Osteocyte (in vitro differentiated cells): ENCODE measurements at regions not wholly inside any gene's neighbourhood (a gene's known extent, or its start where the extent isn't known, plus 50 kb on each side); places are given as distances from the start of the nearest gene placed in this dataset.

Experiments used
- DNase-seq: peaks from one replicate; pipeline ENCODE4 v3.0.0; 2021; ENCODE audit warnings: mixed read lengths; ENCODE audit not compliant: unreplicated experiment; ENCODE audit errors: extremely low spot score
- H3K27ac Mint-ChIP-seq: one replicate; pipeline ENCODE4 v1.8.0; 2021; ENCODE audit warnings: mild to moderate bottlenecking, mixed read lengths; ENCODE audit not compliant: unreplicated experiment
- H3K27me3 Mint-ChIP-seq: one replicate; pipeline ENCODE4 v1.8.0; 2021; ENCODE audit warnings: mixed read lengths; ENCODE audit not compliant: unreplicated experiment
- H3K36me3 Mint-ChIP-seq: one replicate; pipeline ENCODE4 v1.8.0; 2021; ENCODE audit warnings: mixed read lengths; ENCODE audit not compliant: unreplicated experiment
- H3K4me1 Mint-ChIP-seq: one replicate; pipeline ENCODE4 v1.8.0; 2021; ENCODE audit warnings: mixed read lengths; ENCODE audit not compliant: unreplicated experiment
- H3K4me3 Mint-ChIP-seq: one replicate; pipeline ENCODE4 v1.8.0; 2021; ENCODE audit warnings: mild to moderate bottlenecking, moderate library complexity, mixed read lengths; ENCODE audit not compliant: unreplicated experiment
- H3K9me3 Mint-ChIP-seq: one replicate; pipeline ENCODE4 v1.8.0; 2021; ENCODE audit warnings: mixed read lengths; ENCODE audit not compliant: unreplicated experiment
- TF ChIP-seq, protein P1 (sequence below): fragments of 200-600 bp; sonication (generic); IDR thresholded peaks from 2 replicates; pipeline ENCODE4 v1.5.0; 2021; ENCODE audit warnings: antibody characterized with exemption, mild to moderate bottlenecking, moderate library complexity

DNA sequence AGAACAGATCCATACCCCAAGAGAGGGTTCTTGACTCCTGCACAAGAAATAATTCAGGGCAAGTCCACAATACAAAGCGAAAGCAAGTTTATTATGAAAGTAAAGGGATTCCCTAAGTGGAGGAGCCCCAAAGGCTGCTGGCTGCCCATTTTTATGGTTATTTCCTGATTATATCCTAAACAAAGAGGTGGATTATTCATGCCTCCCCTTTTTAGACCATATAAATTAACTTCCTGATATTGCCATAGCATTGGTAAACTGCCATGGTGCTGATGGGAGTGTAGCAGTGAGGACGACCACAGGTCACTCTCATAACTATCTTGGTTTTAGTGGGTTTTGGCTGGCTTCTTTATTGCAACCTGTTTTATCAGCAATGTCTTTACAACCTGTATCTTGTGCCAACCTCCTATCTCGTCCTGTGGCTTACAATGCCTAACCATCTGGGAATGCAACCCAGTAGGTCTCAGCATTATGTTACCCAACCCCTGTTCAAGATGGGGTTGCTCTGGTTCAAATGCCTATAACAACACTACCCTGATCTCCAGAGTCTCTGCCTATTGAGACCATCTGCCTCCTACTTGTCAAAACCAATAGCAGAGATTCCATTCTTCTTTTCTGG, 154.4 kb upstream of the GRAMD2B start:
- Mint-ChIP-seq H3K9me3 (peaks cover 4% of the 10 kb centered on the region), H3K36me3 (no peaks in the 10 kb centered on the region), H3K4me1 (peaks cover 10% of the 10 kb centered on the region), H3K27ac (no peak overlapping the region), H3K4me3 (no peak overlapping the region), H3K27me3 (peaks cover 4% of the 10 kb centered on the region)
- TF ChIP-seq, protein P1, sequence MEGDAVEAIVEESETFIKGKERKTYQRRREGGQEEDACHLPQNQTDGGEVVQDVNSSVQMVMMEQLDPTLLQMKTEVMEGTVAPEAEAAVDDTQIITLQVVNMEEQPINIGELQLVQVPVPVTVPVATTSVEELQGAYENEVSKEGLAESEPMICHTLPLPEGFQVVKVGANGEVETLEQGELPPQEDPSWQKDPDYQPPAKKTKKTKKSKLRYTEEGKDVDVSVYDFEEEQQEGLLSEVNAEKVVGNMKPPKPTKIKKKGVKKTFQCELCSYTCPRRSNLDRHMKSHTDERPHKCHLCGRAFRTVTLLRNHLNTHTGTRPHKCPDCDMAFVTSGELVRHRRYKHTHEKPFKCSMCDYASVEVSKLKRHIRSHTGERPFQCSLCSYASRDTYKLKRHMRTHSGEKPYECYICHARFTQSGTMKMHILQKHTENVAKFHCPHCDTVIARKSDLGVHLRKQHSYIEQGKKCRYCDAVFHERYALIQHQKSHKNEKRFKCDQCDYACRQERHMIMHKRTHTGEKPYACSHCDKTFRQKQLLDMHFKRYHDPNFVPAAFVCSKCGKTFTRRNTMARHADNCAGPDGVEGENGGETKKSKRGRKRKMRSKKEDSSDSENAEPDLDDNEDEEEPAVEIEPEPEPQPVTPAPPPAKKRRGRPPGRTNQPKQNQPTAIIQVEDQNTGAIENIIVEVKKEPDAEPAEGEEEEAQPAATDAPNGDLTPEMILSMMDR = no peak
- DNase-seq = no peak

DNA sequence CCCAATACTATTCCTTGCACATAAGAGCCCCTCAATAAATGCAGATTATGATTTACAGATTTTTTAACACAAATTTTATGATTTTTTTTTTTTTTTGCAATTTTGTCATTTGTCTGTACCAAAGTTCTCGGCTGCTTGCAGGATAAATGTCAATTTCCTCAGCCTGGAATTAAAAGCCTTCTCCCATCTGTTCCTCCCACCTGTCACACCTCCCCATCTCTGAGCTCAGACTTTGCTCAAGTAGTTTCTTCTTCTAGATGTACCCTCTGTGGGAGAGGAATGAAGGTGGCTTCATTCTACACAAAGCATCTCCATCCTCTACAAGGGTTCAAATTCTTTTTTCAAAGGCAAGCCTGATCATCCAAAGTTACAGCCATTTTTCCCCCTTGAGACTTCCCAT, 153.7 kb upstream of the GRAMD2B start:
- Mint-ChIP-seq H3K4me1 (peaks cover 13% of the 10 kb centered on the region), H3K4me3 (no peak overlapping the region), H3K27ac (no peak overlapping the region), H3K36me3 (no peaks in the 10 kb centered on the region), H3K9me3 (peaks cover 4% of the 10 kb centered on the region), H3K27me3 (peaks cover 4% of the 10 kb centered on the region)
- TF ChIP-seq, protein P1 = no peak
- no peak for DNase-seq

DNA sequence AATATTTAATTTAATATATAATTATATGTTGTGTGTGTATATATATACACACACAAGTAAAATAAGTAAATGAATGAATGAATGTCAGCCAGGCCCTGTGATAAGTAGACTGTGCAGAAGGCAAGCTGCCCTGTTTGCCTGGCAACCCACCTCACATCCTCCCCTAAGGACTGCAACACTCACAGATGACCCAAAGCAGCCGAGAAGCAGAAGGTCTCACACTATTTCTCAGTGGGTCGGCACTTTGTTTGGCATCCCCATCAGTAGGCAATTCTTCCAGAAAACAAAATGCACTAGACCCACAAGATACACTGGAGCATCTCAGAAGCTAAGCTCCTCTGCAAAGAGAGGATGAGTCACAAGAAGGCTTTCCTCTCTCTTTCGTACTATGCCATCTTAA, 152.1 kb upstream of the GRAMD2B start:
- no peak overlapping the region for H3K27ac Mint-ChIP-seq
- H3K36me3 Mint-ChIP-seq = no peaks in the 10 kb centered on the region
- H3K4me1 Mint-ChIP-seq = peaks cover 15% of the 10 kb centered on the region
- H3K4me3 Mint-ChIP-seq = no peak overlapping the region
- TF ChIP-seq, protein P1 = no peak
- peaks cover 7% of the 10 kb centered on the region for H3K27me3 Mint-ChIP-seq
- DNase-seq = no peak
- peaks cover 4% of the 10 kb centered on the region for H3K9me3 Mint-ChIP-seq

- Mint-ChIP-seq H3K4me1 (peaks cover 15% of the 10 kb centered on the region), H3K27ac (no peak overlapping the region), H3K9me3 (no peaks in the 10 kb centered on the region), H3K4me3 (no peak overlapping the region), H3K36me3 (no peaks in the 10 kb centered on the region), H3K27me3 (peaks cover 7% of the 10 kb centered on the region)
- no peak for DNase-seq
- TF ChIP-seq, protein P1 = no peak
Measured at GRCh38 chr5:126274076-126274762, 149.0 kb upstream of the GRAMD2B start.

GRCh38 chr5:126274763-126275125, 148.5 kb upstream of the GRAMD2B start:
- DNase-seq = no peak
- TF ChIP-seq, protein P1 = no peak
- H3K4me3 Mint-ChIP-seq = no peak overlapping the region
- no peaks in the 10 kb centered on the region for H3K36me3 Mint-ChIP-seq
- peaks cover 15% of the 10 kb centered on the region for H3K4me1 Mint-ChIP-seq
- H3K9me3 Mint-ChIP-seq = no peaks in the 10 kb centered on the region
- H3K27ac Mint-ChIP-seq = no peak overlapping the region
- peaks cover 7% of the 10 kb centered on the region for H3K27me3 Mint-ChIP-seq
